ENCODE measurements at regions not wholly inside any gene's neighbourhood (a gene's known extent, or its start where the extent isn't known, plus 50 kb on each side); places are given as distances from the start of the nearest gene placed in this dataset.

DNA sequence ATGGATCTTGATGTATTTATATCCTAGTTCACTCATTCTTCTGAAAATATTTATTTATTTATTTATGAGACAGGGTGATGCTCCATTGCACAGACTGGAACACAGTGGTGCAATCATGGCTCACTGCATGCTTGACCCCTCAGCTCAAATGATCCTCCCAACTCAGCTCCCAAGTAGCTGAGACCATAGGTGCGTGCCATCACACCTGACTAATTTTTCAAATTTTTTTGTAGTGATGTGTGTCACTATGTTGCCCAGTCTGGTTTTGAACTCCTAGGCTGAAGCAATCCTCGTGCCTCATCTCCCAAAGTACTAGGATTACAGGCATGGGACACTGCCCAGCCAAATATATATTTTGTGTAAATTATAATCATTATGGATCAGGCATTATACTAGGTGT, 595.6 kb upstream of the ATP2B1 start:
- Mint-ChIP-seq H3K27ac (ENCODE audit: unreplicated experiment) (no peak overlapping the region), H3K27me3 (ENCODE audit: unreplicated experiment) (no peaks in the 10 kb centered on the region), H3K4me3 (ENCODE audit: low read depth, unreplicated experiment) (no peak overlapping the region), H3K9me3 (ENCODE audit: low read depth, unreplicated experiment) (peaks cover 4% of the 10 kb centered on the region), H3K36me3 (ENCODE audit: insufficient read depth, unreplicated experiment) (no peaks in the 10 kb centered on the region), H3K4me1 (ENCODE audit: low read depth, unreplicated experiment) (no peaks in the 10 kb centered on the region)
- intact Hi-C loops (cut with micrococcal nuclease; ENCODE audit: unreplicated experiment): no loop called here
- TF ChIP-seq CTCF (IDR thresholded peaks at IDR 0.05; ENCODE audit: unreplicated experiment): no peak
- BruUV-seq (replicated peaks): no TSS peak
- no peak for DNase-seq
- CTCF ChIA-PET: no interaction called here

GRCh38 chr12:90303771-90304170, 595.1 kb upstream of the ATP2B1 start:
- intact Hi-C loops (cut with micrococcal nuclease; ENCODE audit: unreplicated experiment): no loop called here
- H3K9me3 Mint-ChIP-seq (ENCODE audit: low read depth, unreplicated experiment): peaks cover 4% of the 10 kb centered on the region
- TF ChIP-seq CTCF (IDR thresholded peaks at IDR 0.05; ENCODE audit: unreplicated experiment): no peak
- H3K36me3 Mint-ChIP-seq (ENCODE audit: insufficient read depth, unreplicated experiment): no peaks in the 10 kb centered on the region
- no peak for DNase-seq
- no peaks in the 10 kb centered on the region for H3K27me3 Mint-ChIP-seq (ENCODE audit: unreplicated experiment)
- H3K4me1 Mint-ChIP-seq (ENCODE audit: low read depth, unreplicated experiment): no peaks in the 10 kb centered on the region
- CTCF ChIA-PET: no interaction called here
- no TSS peak for BruUV-seq (replicated peaks)
- H3K4me3 Mint-ChIP-seq (ENCODE audit: low read depth, unreplicated experiment): no peak overlapping the region
- H3K27ac Mint-ChIP-seq (ENCODE audit: unreplicated experiment): no peak overlapping the region

GRCh38 chr12:90301561-90302133, 593.0 kb upstream of the ATP2B1 start:
- no peaks in the 10 kb centered on the region for H3K36me3 Mint-ChIP-seq (ENCODE audit: insufficient read depth, unreplicated experiment)
- no peaks in the 10 kb centered on the region for H3K4me1 Mint-ChIP-seq (ENCODE audit: low read depth, unreplicated experiment)
- no peak overlapping the region for H3K27ac Mint-ChIP-seq (ENCODE audit: unreplicated experiment)
- H3K4me3 Mint-ChIP-seq (ENCODE audit: low read depth, unreplicated experiment): no peak overlapping the region
- no peak for DNase-seq
- intact Hi-C loops (cut with micrococcal nuclease; ENCODE audit: unreplicated experiment): no loop called here
- no TSS peak for BruUV-seq (replicated peaks)
- H3K9me3 Mint-ChIP-seq (ENCODE audit: low read depth, unreplicated experiment): no peaks in the 10 kb centered on the region
- H3K27me3 Mint-ChIP-seq (ENCODE audit: unreplicated experiment): no peaks in the 10 kb centered on the region
- TF ChIP-seq CTCF (IDR thresholded peaks at IDR 0.05; ENCODE audit: unreplicated experiment): no peak
- CTCF ChIA-PET: interaction anchor here (0.6 kb wide), 1 partner anchor 167 kb away, joined by 5 read pairs; no protein-coding TSS in a partner anchor

DNA sequence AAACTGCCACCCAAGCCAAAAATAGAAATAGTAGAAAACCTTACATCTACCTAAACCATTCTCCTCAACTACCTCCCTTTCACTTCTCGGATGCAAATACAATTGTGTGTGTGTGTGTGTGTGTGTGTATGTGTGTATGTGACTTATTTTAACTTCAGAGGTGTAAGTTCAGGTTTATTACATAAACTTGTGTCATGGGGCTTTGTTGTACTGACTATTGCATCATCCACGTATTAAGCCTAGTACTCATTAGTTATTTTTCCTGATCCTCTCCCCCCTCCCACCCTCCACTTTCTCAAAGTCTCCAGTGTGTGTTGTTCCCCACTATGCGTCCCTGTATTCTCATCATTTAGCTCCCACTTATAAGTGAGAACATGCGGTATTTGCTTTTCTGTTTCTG, 592.5 kb upstream of the ATP2B1 start:
- H3K9me3 Mint-ChIP-seq (ENCODE audit: low read depth, unreplicated experiment): no peaks in the 10 kb centered on the region

More for the DNA sequence above, 592.5 kb upstream of the ATP2B1 start:
- Mint-ChIP-seq H3K36me3 (ENCODE audit: insufficient read depth, unreplicated experiment) (no peaks in the 10 kb centered on the region), H3K27me3 (ENCODE audit: unreplicated experiment) (no peaks in the 10 kb centered on the region), H3K4me1 (ENCODE audit: low read depth, unreplicated experiment) (no peaks in the 10 kb centered on the region), H3K4me3 (ENCODE audit: low read depth, unreplicated experiment) (no peak overlapping the region), H3K27ac (ENCODE audit: unreplicated experiment) (no peak overlapping the region)
- intact Hi-C loops (cut with micrococcal nuclease; ENCODE audit: unreplicated experiment): no loop called here
- CTCF ChIA-PET: interaction anchor here (0.6 kb wide), 1 partner anchor 168 kb away, joined by 5 read pairs; no protein-coding TSS in a partner anchor
- no peak for TF ChIP-seq CTCF (IDR thresholded peaks at IDR 0.05; ENCODE audit: unreplicated experiment)
- no peak for DNase-seq
- no TSS peak for BruUV-seq (replicated peaks)
